Esophagus muscularis mucosa (tissue), 3 donors: ENCODE measurements at regions not wholly inside any gene's neighbourhood (a gene's known extent, or its start where the extent isn't known, plus 50 kb on each side); places are given as distances from the start of the nearest gene placed in this dataset.

Experiments used
- POLR2A ChIP-seq: fragments of 450-650 bp; IDR thresholded peaks from one replicate; pipeline ENCODE4 v1.6.1; 2017; ENCODE audit warnings: antibody characterized with exemption, moderate library complexity, mild to moderate bottlenecking, low read depth
- TF ChIP-seq, protein P1 (sequence below), 3 experiments: fragments of 200-600 bp in 2 of 3; fragments of 450-650 bp in 1 of 3; sonication (generic) in 2 of 3; IDR thresholded peaks; one replicate each; pipeline ENCODE4 v1.5.1; 2017 to 2019; ENCODE audit warnings: antibody characterized with exemption in 3 of 3, mild to moderate bottlenecking in 2 of 3, moderate library complexity in 1 of 3

DNA sequence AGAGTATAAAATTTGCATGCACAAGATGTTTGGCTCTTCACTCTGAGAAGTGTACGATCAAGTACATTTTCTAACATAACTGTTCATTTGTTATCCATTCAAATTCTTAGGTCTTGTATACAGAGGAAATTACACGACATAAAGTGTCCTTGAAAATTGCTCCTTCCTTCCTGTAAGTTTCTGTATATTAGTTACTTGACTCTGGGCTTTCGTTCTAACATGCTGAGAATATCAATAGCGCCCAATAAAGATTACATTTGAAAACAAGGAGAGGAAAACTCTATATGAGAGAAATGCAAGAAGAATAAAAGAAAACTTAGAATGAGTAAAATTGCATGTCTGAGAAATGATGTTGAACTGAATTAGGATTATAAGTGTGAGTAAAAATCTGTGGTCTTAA is 722.5 kb upstream of the CADM2 start:
- TF ChIP-seq, protein P1, sequence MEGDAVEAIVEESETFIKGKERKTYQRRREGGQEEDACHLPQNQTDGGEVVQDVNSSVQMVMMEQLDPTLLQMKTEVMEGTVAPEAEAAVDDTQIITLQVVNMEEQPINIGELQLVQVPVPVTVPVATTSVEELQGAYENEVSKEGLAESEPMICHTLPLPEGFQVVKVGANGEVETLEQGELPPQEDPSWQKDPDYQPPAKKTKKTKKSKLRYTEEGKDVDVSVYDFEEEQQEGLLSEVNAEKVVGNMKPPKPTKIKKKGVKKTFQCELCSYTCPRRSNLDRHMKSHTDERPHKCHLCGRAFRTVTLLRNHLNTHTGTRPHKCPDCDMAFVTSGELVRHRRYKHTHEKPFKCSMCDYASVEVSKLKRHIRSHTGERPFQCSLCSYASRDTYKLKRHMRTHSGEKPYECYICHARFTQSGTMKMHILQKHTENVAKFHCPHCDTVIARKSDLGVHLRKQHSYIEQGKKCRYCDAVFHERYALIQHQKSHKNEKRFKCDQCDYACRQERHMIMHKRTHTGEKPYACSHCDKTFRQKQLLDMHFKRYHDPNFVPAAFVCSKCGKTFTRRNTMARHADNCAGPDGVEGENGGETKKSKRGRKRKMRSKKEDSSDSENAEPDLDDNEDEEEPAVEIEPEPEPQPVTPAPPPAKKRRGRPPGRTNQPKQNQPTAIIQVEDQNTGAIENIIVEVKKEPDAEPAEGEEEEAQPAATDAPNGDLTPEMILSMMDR (IDR thresholded peaks at IDR 0.05), result no peak
- no peak for TF ChIP-seq POLR2A
